Activated B cell treated with CpG ODN at 0.5 μM for 24 hours (primary cell): ENCODE measurements at regions not wholly inside any gene's neighbourhood (a gene's known extent, or its start where the extent isn't known, plus 50 kb on each side); places are given as distances from the start of the nearest gene placed in this dataset.

Experiments
- ATAC-seq: fragments of 200-7000 bp; cut with Tn5 transposase; one replicate; pipeline ENCODE4 v1.10.0; 2021; ENCODE audit warnings: low read depth, mild to moderate bottlenecking, moderate library complexity
- CTCF ChIA-PET: fragments of 350-600 bp; sonication (Branson Sonifier 250); formaldehyde crosslinking; loops from one replicate; lab custom pipeline; 2021; ENCODE audit warnings: antibody characterized with exemption; lab: Charles Lee
- POLR2A ChIA-PET: fragments of 350-600 bp; sonication (Branson Sonifier 250); formaldehyde crosslinking; loops from one replicate; lab custom pipeline; 2021; ENCODE audit warnings: antibody characterized with exemption; lab: Charles Lee
- DNase-seq: peaks from one replicate; pipeline ENCODE4 v3.0.0; 2022
- H3K27ac Mint-ChIP-seq: one replicate; pipeline ENCODE4 v1.8.0; 2020; ENCODE audit warnings: mixed read lengths
- H3K27me3 Mint-ChIP-seq: one replicate; pipeline ENCODE4 v1.8.0; 2021; ENCODE audit warnings: mixed read lengths
- H3K36me3 Mint-ChIP-seq: one replicate; pipeline ENCODE4 v1.8.0; 2021; ENCODE audit warnings: low read depth, mixed read lengths
- H3K4me1 Mint-ChIP-seq: one replicate; pipeline ENCODE4 v1.8.0; 2021; ENCODE audit warnings: mixed read lengths
- H3K4me3 Mint-ChIP-seq: one replicate; pipeline ENCODE4 v1.8.0; 2020; ENCODE audit warnings: mild to moderate bottlenecking, mixed read lengths
- H3K9me3 Mint-ChIP-seq: one replicate; pipeline ENCODE4 v1.8.0; 2020; ENCODE audit warnings: mixed read lengths
- intact Hi-C: fragments of 100-400 bp; cut with micrococcal nuclease; formaldehyde crosslinking; loops from one replicate; pipeline ENCODE4 v1.15.1; 2024
- TF ChIP-seq, protein P1 (sequence below): fragments of 200-600 bp; IDR thresholded peaks from one replicate; pipeline ENCODE4 v1.8.0; 2022; ENCODE audit warnings: antibody characterized with exemption, mild to moderate bottlenecking

DNA sequence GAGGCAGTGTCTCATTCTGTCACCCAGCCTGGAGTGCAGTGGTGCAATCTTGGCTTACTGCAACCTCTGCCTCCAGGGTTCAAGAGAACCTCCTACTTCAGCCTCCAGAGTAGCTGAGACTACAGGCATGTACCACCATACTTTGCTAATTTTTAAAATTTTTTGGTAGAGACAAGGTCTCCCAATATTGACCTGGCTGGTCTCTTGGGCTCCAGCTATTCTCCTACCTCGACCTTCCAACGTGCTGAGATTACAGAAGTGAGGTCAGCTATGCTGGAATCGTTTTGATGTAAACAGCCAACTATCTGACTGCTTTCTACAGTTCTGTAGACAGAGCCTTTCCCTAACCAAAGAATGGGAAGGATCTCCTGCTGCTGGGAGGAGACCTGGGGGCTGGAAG is 375.8 kb downstream of the GATA3 start:
- H3K4me3 Mint-ChIP-seq, result no peak overlapping the region
- no peaks in the 10 kb centered on the region for H3K27me3 Mint-ChIP-seq
- no peaks in the 10 kb centered on the region for H3K9me3 Mint-ChIP-seq
- intact Hi-C loops, result no loop called here
- H3K36me3 Mint-ChIP-seq, result no peaks in the 10 kb centered on the region
- H3K4me1 Mint-ChIP-seq, result no peaks in the 10 kb centered on the region
- TF ChIP-seq, protein P1, sequence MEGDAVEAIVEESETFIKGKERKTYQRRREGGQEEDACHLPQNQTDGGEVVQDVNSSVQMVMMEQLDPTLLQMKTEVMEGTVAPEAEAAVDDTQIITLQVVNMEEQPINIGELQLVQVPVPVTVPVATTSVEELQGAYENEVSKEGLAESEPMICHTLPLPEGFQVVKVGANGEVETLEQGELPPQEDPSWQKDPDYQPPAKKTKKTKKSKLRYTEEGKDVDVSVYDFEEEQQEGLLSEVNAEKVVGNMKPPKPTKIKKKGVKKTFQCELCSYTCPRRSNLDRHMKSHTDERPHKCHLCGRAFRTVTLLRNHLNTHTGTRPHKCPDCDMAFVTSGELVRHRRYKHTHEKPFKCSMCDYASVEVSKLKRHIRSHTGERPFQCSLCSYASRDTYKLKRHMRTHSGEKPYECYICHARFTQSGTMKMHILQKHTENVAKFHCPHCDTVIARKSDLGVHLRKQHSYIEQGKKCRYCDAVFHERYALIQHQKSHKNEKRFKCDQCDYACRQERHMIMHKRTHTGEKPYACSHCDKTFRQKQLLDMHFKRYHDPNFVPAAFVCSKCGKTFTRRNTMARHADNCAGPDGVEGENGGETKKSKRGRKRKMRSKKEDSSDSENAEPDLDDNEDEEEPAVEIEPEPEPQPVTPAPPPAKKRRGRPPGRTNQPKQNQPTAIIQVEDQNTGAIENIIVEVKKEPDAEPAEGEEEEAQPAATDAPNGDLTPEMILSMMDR, result no peak
- no peak overlapping the region for H3K27ac Mint-ChIP-seq
- ATAC-seq (no peak), DNase-seq (no peak)
- POLR2A ChIA-PET, result no interaction called here
- CTCF ChIA-PET, result no interaction called here

DNA sequence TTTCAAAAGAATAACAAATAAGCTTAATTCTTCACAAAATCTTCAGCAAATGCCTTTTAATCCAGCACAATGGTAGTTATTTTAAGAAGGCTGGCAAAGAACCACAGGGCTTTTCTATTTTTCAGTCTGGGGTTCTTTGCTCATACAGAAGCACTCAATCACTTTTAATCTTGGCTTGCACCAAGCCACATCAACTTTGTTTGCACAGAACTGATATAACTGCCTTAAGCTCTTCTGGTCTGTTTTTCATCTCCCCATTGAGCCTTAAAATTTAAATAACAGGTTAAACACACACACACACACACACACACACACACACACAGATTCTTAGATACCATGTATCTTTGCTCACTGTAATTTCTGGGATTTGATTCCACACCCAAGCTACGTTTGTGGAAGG is 377.0 kb downstream of the GATA3 start:
- CTCF ChIA-PET, result no interaction called here

DNA sequence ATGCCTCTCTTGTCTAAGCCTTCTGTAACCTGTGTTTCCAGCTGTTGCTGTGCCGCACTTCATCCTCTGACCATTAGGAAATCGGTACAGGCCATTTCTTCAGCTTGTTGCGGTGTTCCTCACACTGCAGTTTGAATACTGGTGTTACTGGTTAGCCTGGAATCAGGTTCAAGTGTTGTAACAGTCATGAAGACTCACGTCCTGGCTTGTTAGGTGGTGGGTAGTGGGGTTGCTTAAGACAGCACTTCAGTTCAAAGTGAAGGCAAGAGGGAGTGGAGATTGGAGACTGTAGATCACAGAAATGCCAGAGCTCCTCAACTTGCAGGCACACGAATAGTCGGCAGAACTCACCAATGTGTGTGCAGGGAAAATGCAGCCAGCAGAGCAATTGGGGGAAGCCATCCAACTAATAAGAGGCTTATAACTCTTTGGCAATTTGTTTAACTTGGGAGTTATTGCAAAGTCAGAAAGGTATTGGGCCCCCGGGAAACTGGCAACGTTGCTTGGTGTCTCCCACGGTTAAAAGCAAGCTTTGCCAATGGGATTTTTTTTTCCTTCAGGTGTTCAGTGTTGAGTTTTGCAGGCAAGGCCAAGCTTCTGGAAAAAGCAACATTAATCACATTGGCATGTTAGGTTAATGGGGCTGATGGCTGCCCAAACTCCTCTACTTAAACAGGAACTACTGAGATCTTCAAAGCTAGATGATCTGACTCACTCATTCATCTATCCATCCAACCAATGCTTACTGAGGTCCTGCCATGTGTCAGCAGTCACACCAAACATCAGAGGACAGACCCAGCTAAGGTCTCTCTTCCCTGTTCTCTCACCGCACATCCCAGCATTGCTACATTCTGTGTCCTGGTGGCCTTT is 380.9 kb downstream of the GATA3 start:
- DNase-seq (no peak), ATAC-seq (no peak)
- POLR2A ChIA-PET, result no interaction called here
- Mint-ChIP-seq H3K4me3 (no peak overlapping the region), H3K27me3 (peaks cover 2% of the 10 kb centered on the region), H3K4me1 (no peaks in the 10 kb centered on the region), H3K27ac (no peak overlapping the region), H3K36me3 (no peaks in the 10 kb centered on the region), H3K9me3 (no peaks in the 10 kb centered on the region)
- CTCF ChIA-PET, result no interaction called here
- intact Hi-C loops, result no loop called here
- TF ChIP-seq, protein P1, result no peak

More for the DNA sequence above, 377.0 kb downstream of the GATA3 start:
- POLR2A ChIA-PET, result no interaction called here
- H3K36me3 Mint-ChIP-seq, result no peaks in the 10 kb centered on the region
- TF ChIP-seq, protein P1, result no peak
- H3K27me3 Mint-ChIP-seq, result no peaks in the 10 kb centered on the region
- ATAC-seq, result no peak
- H3K4me1 Mint-ChIP-seq, result no peaks in the 10 kb centered on the region
- no peak overlapping the region for H3K4me3 Mint-ChIP-seq
- H3K27ac Mint-ChIP-seq, result no peak overlapping the region
- H3K9me3 Mint-ChIP-seq, result no peaks in the 10 kb centered on the region
- intact Hi-C loops, result no loop called here
- DNase-seq, result no peak

DNA sequence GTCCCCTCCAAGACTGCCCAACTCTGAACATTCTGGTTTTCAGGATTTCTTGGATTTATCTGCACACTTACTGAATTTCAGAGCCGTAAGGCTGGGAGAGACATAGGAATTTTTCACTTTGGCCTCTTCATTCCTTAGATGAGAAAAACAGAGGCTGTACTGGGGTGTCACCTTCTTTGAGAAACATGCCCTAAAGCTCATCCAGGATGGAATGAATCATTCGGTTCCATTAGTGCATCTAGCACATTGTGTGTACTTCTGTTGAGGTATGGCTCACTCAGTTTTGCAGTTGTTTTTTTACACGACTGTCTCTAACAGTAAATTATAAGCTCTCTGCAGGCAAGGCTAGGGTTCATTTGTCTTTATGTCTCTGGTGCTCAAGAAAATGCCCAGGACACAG is 383.4 kb downstream of the GATA3 start:
- Mint-ChIP-seq H3K27ac (no peak overlapping the region), H3K36me3 (no peaks in the 10 kb centered on the region), H3K4me3 (no peak overlapping the region), H3K27me3 (peaks cover 2% of the 10 kb centered on the region), H3K4me1 (no peaks in the 10 kb centered on the region), H3K9me3 (no peaks in the 10 kb centered on the region)
- no peak for DNase-seq
- ChIA-PET POLR2A (interaction anchor here (0.6 kb wide), 1 partner anchor 15 kb away, joined by 3 read pairs; no protein-coding TSS in a partner anchor), CTCF (no interaction called here)
- TF ChIP-seq, protein P1, result no peak
- intact Hi-C loops, result no loop called here
- no peak for ATAC-seq

DNA sequence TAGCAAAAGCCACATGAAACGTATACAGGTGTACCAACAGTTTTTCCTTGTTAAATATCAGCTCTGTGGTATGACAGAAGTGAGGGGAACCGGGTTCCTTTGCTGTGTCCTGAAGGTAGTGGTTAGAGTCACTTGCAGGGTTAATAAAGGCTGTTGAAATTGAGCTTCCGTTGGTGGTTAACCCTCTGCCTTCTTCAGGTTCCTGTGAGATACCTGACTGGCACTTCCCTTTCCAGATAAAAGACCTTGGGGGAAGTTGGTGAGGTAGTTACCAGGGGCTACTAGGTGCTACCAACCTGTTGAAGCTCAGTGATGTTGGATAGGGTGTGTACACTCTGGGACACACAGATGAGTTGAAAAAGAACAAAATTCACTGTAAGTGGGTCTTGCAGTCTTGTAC is 384.1 kb downstream of the GATA3 start:
- ChIA-PET POLR2A (no interaction called here), CTCF (no interaction called here)
- peaks cover 2% of the 10 kb centered on the region for H3K27me3 Mint-ChIP-seq
- no peaks in the 10 kb centered on the region for H3K9me3 Mint-ChIP-seq
- intact Hi-C loops, result no loop called here
- ATAC-seq, result no peak
- no peaks in the 10 kb centered on the region for H3K36me3 Mint-ChIP-seq
- no peak overlapping the region for H3K27ac Mint-ChIP-seq
- no peak for DNase-seq
- TF ChIP-seq, protein P1, result no peak
- no peak overlapping the region for H3K4me3 Mint-ChIP-seq
- no peaks in the 10 kb centered on the region for H3K4me1 Mint-ChIP-seq
